ENCODE measurements at regions not wholly inside any gene's neighbourhood (a gene's known extent, or its start where the extent isn't known, plus 50 kb on each side); places are given as distances from the start of the nearest gene placed in this dataset.

- no peaks in the 10 kb centered on the region for H3K9me3 ChIP-seq
- no peak for TF ChIP-seq CTCF (IDR thresholded peaks at IDR 0.05)
- intact Hi-C loops (cut with DNase I, micrococcal nuclease), result no loop called here
- no peak for ATAC-seq
- no peak for DNase-seq
- no peaks in the 10 kb centered on the region for H3K4me1 ChIP-seq (ENCODE audit: low read depth)
- H3K4me3 ChIP-seq, result no peak overlapping the region
- no peaks in the 10 kb centered on the region for H3K36me3 ChIP-seq (ENCODE audit: low read depth)
Measured at GRCh38 chr20:24799971-24800580, 149.0 kb upstream of the CST7 start.

GRCh38 chr20:24802286-24802820 is 146.7 kb upstream of the CST7 start:
- no peak for TF ChIP-seq CTCF (IDR thresholded peaks at IDR 0.05)
- ATAC-seq, result no peak
- DNase-seq, result no peak
- H3K4me3 ChIP-seq, result no peak overlapping the region
- intact Hi-C loops (cut with DNase I, micrococcal nuclease), result no loop called here
- H3K36me3 ChIP-seq (ENCODE audit: low read depth), result no peaks in the 10 kb centered on the region
- H3K9me3 ChIP-seq, result no peaks in the 10 kb centered on the region
- no peaks in the 10 kb centered on the region for H3K4me1 ChIP-seq (ENCODE audit: low read depth)

- intact Hi-C loops (cut with DNase I, micrococcal nuclease), result no loop called here
- ATAC-seq, result no peak
Measured at GRCh38 chr20:24804481-24805206, 144.4 kb upstream of the CST7 start.

GRCh38 chr20:24805456-24806238 is 143.4 kb upstream of the CST7 start:
- no peak for TF ChIP-seq CTCF (IDR thresholded peaks at IDR 0.05)
- intact Hi-C loops (cut with DNase I, micrococcal nuclease), result no loop called here
- Histone ChIP-seq H3K4me3 (no peak overlapping the region), H3K36me3 (ENCODE audit: low read depth) (no peaks in the 10 kb centered on the region), H3K4me1 (ENCODE audit: low read depth) (no peaks in the 10 kb centered on the region), H3K9me3 (no peaks in the 10 kb centered on the region)
- DNase-seq, result no peak
- ATAC-seq, result no peak

More at GRCh38 chr20:24804481-24805206, 144.4 kb upstream of the CST7 start:
- DNase-seq, result no peak
- H3K4me1 ChIP-seq (ENCODE audit: low read depth), result no peaks in the 10 kb centered on the region
- no peaks in the 10 kb centered on the region for H3K9me3 ChIP-seq
- no peaks in the 10 kb centered on the region for H3K36me3 ChIP-seq (ENCODE audit: low read depth)
- H3K4me3 ChIP-seq, result no peak overlapping the region
- TF ChIP-seq CTCF (IDR thresholded peaks at IDR 0.05), result no peak

GRCh38 chr20:24806705-24807676 is 142.1 kb upstream of the CST7 start:
- no peaks in the 10 kb centered on the region for H3K4me1 ChIP-seq (ENCODE audit: low read depth)
- no peak overlapping the region for H3K4me3 ChIP-seq
- ATAC-seq (no peak), DNase-seq (no peak)
- H3K9me3 ChIP-seq, result no peaks in the 10 kb centered on the region
- H3K36me3 ChIP-seq (ENCODE audit: low read depth), result no peaks in the 10 kb centered on the region
- intact Hi-C loops (cut with DNase I, micrococcal nuclease), result no loop called here
- TF ChIP-seq CTCF (IDR thresholded peaks at IDR 0.05), result no peak

Data from mucosa of descending colon (tissue), 3 donors.